Neuronal stem cell (in vitro differentiated cells): ENCODE measurements at regions not wholly inside any gene's neighbourhood (a gene's known extent, or its start where the extent isn't known, plus 50 kb on each side); places are given as distances from the start of the nearest gene placed in this dataset.
"Not testable (repeated sequence)": the region's sequence is repeated elsewhere in the genome, so short reads cannot be mapped to it uniquely, and the experiment has no call there.

Experiments used
- DNase-seq: peaks from one replicate; pipeline ENCODE4 v3.0.0-alpha.2; 2013; ENCODE audit warnings: low spot score
- H2AFZ ChIP-seq: one replicate; pipeline ENCODE4 v1.6.1; 2013; ENCODE audit warnings: mild to moderate bottlenecking, low read length, inconsistent platforms
- H2AK5ac ChIP-seq: 2 replicates; pipeline ENCODE4 v1.6.1; 2013; ENCODE audit warnings: low read depth, mild to moderate bottlenecking, inconsistent platforms, low read length, moderate library complexity, mixed read lengths
- H2BK120ac ChIP-seq: 2 replicates; pipeline ENCODE4 v1.6.1; 2013; ENCODE audit warnings: low read depth, mild to moderate bottlenecking, inconsistent platforms, low read length, moderate library complexity, mixed read lengths
- H2BK12ac ChIP-seq: one replicate; pipeline ENCODE4 v1.6.1; 2013; ENCODE audit warnings: low read length, inconsistent platforms
- H2BK15ac ChIP-seq: 2 replicates; pipeline ENCODE4 v1.6.1; 2013; ENCODE audit warnings: mild to moderate bottlenecking, low read length, inconsistent platforms, mixed read lengths
- H2BK5ac ChIP-seq: one replicate; pipeline ENCODE4 v1.6.1; 2013; ENCODE audit warnings: inconsistent platforms, mild to moderate bottlenecking, low read length, moderate library complexity
- H3K14ac ChIP-seq: one replicate; pipeline ENCODE4 v1.6.1; 2013; ENCODE audit warnings: low read length, inconsistent platforms
- H3K18ac ChIP-seq: 2 replicates; pipeline ENCODE4 v1.6.1; 2013; ENCODE audit warnings: low read length, inconsistent platforms
- H3K23ac ChIP-seq: 2 replicates; pipeline ENCODE4 v1.6.1; 2013; ENCODE audit warnings: low read depth, mild to moderate bottlenecking, mixed read lengths, low read length, inconsistent platforms; ENCODE audit not compliant: poor library complexity
- H3K27ac ChIP-seq: replicated peaks from 3 replicates; pipeline ENCODE4 v1.5.1; 2013; ENCODE audit warnings: low read length, inconsistent platforms
- H3K27me3 ChIP-seq, 3 experiments: 2 replicates each; pipeline ENCODE4 v1.6.1; 2013; ENCODE audit warnings: low read length in 3 of 3, mild to moderate bottlenecking in 2 of 3, inconsistent platforms in 1 of 3, low read depth in 1 of 3, mixed read lengths in 1 of 3, moderate library complexity in 1 of 3; ENCODE audit not compliant: control insufficient read depth in 3 of 3, insufficient read depth in 3 of 3
- H3K36me3 ChIP-seq, 2 donors: replicated peaks in 1 of 2; 2 replicates each; pipeline ENCODE4 v1.6.1; 2013; ENCODE audit warnings: low read length in 2 of 2; ENCODE audit not compliant: control insufficient read depth in 2 of 2, insufficient read depth in 2 of 2
- H3K4ac ChIP-seq: 2 replicates; pipeline ENCODE4 v1.6.1; 2013; ENCODE audit warnings: inconsistent platforms, mild to moderate bottlenecking, low read length, moderate library complexity
- H3K4me1 ChIP-seq, 2 donors: 1 replicate in 1 of 2; 2 replicates in 1 of 2; pipeline ENCODE4 v1.6.1; 2013; ENCODE audit warnings: low read length in 2 of 2, low read depth in 1 of 2; ENCODE audit not compliant: control insufficient read depth in 2 of 2, insufficient read depth in 1 of 2
- H3K4me2 ChIP-seq: one replicate; pipeline ENCODE4 v1.6.1; 2013; ENCODE audit warnings: mild to moderate bottlenecking, low read length, inconsistent platforms; ENCODE audit not compliant: insufficient read depth, poor library complexity, severe bottlenecking
- H3K4me3 ChIP-seq, 2 donors: 2 replicates each; pipeline ENCODE4 v1.5.1; 2013; ENCODE audit warnings: low read length in 2 of 2, mild to moderate bottlenecking in 2 of 2, inconsistent platforms in 1 of 2, moderate library complexity in 1 of 2
- H3K79me1 ChIP-seq: one replicate; pipeline ENCODE4 v1.6.1; 2013; ENCODE audit warnings: low read depth, mild to moderate bottlenecking, inconsistent platforms, low read length, moderate library complexity
- H3K9ac ChIP-seq: one replicate; pipeline ENCODE4 v1.6.1; 2013; ENCODE audit warnings: mild to moderate bottlenecking, low read depth, low read length, inconsistent platforms; ENCODE audit not compliant: poor library complexity
- H3K9me3 ChIP-seq, 2 donors: replicated peaks in 1 of 2; 2 replicates each; pipeline versions ENCODE3 to v1.6.1; 2013; ENCODE audit warnings: low read length in 2 of 2, mild to moderate bottlenecking in 2 of 2, inconsistent platforms in 1 of 2, low read depth in 1 of 2, mixed read lengths in 1 of 2, moderate library complexity in 1 of 2; ENCODE audit not compliant: control insufficient read depth in 2 of 2, insufficient read depth in 1 of 2
- H4K8ac ChIP-seq: one replicate; pipeline ENCODE4 v1.6.1; 2013; ENCODE audit warnings: low read depth, mild to moderate bottlenecking, inconsistent platforms, low read length, moderate library complexity
- H4K91ac ChIP-seq: one replicate; pipeline ENCODE4 v1.6.1; 2013; ENCODE audit warnings: low read length, low read depth, mild to moderate bottlenecking, inconsistent platforms; ENCODE audit not compliant: poor library complexity
- WGBS, 2 donors: extraction: QIAGEN DNeasy Blood & Tissue Kit; methylation state at CpG; one replicate each; pipeline ENCODE4 v1.1.7; 2013; ENCODE audit warnings: missing lambda C conversion rate in 2 of 2, mixed read lengths in 1 of 2; ENCODE audit not compliant: insufficient read length in 2 of 2, insufficient replicate concordance in 1 of 2; ENCODE audit errors: extremely low coverage in 2 of 2; 5-methylcytosine and 5-hydroxymethylcytosine counted together

DNA sequence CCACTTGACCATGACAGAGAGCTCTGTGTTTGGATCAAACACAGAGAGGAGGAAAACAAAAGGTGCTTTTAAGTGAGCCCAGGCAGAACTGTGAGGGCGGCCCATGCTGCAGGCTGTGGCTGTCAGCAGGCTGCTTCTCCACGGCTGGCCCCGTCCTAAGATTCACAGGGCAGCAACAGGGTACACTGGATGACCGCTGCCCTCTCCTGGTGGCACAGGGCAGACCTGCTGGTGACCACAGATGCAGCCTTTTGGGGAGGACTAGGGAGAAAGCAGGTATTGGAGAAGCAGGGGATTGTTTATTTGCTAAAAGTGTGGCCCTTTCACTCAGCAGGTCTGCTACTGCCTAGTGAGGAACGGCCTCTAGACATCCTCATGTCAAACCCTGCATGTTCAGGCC lies 183.7 kb downstream of the ADRA2C start:
- not testable (repeated sequence) for H3K4ac ChIP-seq, H2BK5ac ChIP-seq, H4K91ac ChIP-seq, H3K23ac ChIP-seq, H3K9me3 ChIP-seq, H2AFZ ChIP-seq, H3K4me3 ChIP-seq, H2BK15ac ChIP-seq, H3K36me3 ChIP-seq, H3K9ac ChIP-seq, H3K14ac ChIP-seq, H2BK12ac ChIP-seq, H2BK120ac ChIP-seq, H4K8ac ChIP-seq, H3K79me1 ChIP-seq, H3K27me3 ChIP-seq, H3K27ac ChIP-seq, H3K4me2 ChIP-seq, H3K4me1 ChIP-seq, H2AK5ac ChIP-seq, H3K18ac ChIP-seq
- no CpG with 5 or more reads among the region's 5 CpGs for WGBS, 2 donors
- peak; percentile 17 for DNase-seq

DNA sequence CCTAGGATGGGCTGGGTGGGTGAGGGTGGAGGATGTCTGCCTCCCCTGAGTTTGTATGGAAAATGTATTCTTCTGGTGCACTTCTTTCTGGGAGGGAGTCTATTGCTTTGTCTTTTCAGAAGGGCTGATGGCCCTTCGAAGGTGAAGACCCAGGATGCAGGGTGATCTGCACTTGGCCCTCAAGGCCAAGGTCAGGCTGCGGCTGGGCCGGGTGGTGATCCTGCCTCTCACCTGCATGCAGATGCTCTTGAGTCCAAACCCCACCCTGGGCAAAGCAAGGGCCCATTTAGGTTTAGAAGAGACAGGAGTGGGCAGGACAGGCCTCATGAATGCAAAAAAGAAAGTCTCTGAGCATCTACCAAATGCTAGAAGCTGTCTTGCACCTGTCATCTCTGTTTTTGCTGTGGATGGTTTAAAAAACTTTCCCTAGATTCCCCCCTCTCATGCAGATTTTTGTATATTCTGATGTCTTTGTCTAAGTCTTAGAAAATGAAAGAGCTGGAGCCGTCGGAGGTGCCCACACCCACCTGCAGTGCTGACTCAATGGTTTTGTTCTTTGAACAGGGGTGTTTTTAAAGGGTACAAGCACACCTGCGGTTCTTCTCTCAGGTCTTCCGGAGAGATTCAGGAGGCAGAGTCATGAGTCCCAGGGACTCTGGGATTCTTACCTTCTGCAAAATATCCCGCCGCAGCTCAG lies 186.4 kb downstream of the ADRA2C start:
- H4K91ac ChIP-seq, H2BK15ac ChIP-seq, H2BK120ac ChIP-seq, H2BK5ac ChIP-seq, H3K36me3 ChIP-seq, H2AFZ ChIP-seq, H4K8ac ChIP-seq, H3K79me1 ChIP-seq, H3K4ac ChIP-seq, H2AK5ac ChIP-seq, H2BK12ac ChIP-seq, H3K18ac ChIP-seq, H3K27ac ChIP-seq, H3K9me3 ChIP-seq, H3K9ac ChIP-seq, H3K4me2 ChIP-seq, H3K27me3 ChIP-seq, H3K14ac ChIP-seq, H3K4me3 ChIP-seq, DNase-seq, H3K4me1 ChIP-seq, H3K23ac ChIP-seq: not testable (repeated sequence)
- no CpG with 5 or more reads among the region's 9 CpGs for WGBS, 2 donors

DNA sequence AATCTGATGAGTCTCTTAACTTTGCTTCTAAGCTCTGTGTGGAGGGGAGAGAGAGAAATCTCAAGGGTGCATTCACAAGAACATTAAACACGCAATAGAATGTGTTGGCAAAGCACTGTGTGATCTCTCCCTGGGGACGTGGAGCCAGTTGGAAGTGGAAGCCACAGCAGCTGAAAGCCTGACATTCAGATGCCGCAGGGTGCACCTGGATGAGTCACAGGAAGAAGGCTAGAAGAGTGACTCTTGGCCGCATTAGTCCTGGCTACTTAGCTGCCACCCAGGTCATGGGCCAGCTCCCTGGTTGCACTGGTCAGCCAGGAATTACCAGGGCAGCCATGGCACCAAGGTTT lies 186.9 kb downstream of the ADRA2C start:
- no CpG with 5 or more reads among the region's 4 CpGs for whole genome bisulfite sequencing, 2 donors

DNA sequence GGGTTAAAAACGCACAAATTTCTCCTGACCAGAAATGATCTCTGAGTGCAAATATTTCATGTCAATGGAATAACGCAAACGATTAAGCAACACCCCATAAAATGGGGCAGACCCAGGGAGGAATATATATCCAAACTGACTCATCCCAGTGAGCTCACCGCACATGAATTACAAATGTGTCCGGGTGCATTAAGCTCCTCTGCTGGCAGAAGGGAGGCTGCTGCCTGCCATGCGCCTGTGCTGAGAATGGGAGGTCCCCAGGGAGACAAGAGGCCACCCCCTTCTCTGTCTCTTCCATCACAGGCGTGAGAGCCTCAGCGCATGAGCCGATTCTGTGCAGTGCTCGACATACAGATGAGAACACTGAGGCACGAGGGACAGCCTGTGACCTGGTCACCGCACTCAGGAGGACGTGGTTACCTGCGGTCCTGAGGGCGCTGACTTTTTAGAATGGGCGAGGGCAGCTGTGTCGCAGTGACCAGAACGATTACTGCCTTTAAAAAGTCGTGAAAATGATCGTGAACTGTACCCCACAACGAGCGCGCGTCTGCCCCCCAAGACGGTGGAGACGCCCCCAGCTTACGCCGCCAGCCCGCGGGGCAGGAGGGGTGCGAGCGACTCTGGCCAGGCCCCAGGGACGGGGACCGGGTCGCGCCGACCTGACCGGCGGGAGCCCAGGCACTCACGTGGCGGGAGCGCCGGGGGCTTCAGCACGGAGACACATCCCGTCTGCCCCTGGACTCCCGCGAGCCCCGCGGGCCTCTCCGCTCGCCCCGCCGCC lies 188.5 kb downstream of the ADRA2C start:
- WGBS, 2 donors = no CpG with 5 or more reads among the region's 53 CpGs
- H2BK12ac ChIP-seq = not testable (repeated sequence)

More for the DNA sequence above, 186.9 kb downstream of the ADRA2C start:
- not testable (repeated sequence) for H2AFZ ChIP-seq, DNase-seq, H3K36me3 ChIP-seq, H2BK120ac ChIP-seq, H3K4me2 ChIP-seq, H3K27me3 ChIP-seq, H3K27ac ChIP-seq, H2AK5ac ChIP-seq, H3K18ac ChIP-seq, H4K8ac ChIP-seq, H3K23ac ChIP-seq, H3K4ac ChIP-seq, H3K14ac ChIP-seq, H3K79me1 ChIP-seq, H2BK12ac ChIP-seq, H3K9me3 ChIP-seq, H3K9ac ChIP-seq, H3K4me1 ChIP-seq, H4K91ac ChIP-seq, H2BK5ac ChIP-seq, H3K4me3 ChIP-seq, H2BK15ac ChIP-seq

More for the DNA sequence above, 188.5 kb downstream of the ADRA2C start:
- not testable (repeated sequence) for H3K36me3 ChIP-seq, H3K4me1 ChIP-seq, H2BK120ac ChIP-seq, H4K8ac ChIP-seq, H2BK5ac ChIP-seq, H3K79me1 ChIP-seq, H2AK5ac ChIP-seq, H3K9me3 ChIP-seq, H4K91ac ChIP-seq, H3K18ac ChIP-seq, H3K4ac ChIP-seq, H2BK15ac ChIP-seq, H3K27me3 ChIP-seq, H3K27ac ChIP-seq
- peak; percentile 31 for DNase-seq
- peak overlapping the region; percentile 88 for H3K9ac ChIP-seq
- H2AFZ ChIP-seq = peak overlapping the region; percentile 95
- H3K23ac ChIP-seq = peak overlapping the region; percentile 80
- H3K4me2 ChIP-seq = peak overlapping the region; percentile 73
- H3K14ac ChIP-seq = peak overlapping the region; percentile 71
- peak overlapping the region; percentile 73 to 83 for H3K4me3 ChIP-seq
